Fibroblast of lung (primary cell): ENCODE measurements at regions not wholly inside any gene's neighbourhood (a gene's known extent, or its start where the extent isn't known, plus 50 kb on each side); places are given as distances from the start of the nearest gene placed in this dataset.

Experiments used
- DNase-seq, 2 donors: peaks; one replicate each; pipeline versions ENCODE4 v3.0.0 to v3.0.0-alpha.2; 2010; ENCODE audit warnings: low read depth in 2 of 2
- H2AFZ ChIP-seq: 2 replicates; pipeline ENCODE4 v1.5.1; 2012; ENCODE audit warnings: low read length, control low read depth, inconsistent platforms
- H3K27ac ChIP-seq: 2 replicates; pipeline ENCODE4 v1.5.1; 2011; ENCODE audit warnings: low read length, control low read depth; ENCODE audit not compliant: insufficient read depth
- H3K27me3 ChIP-seq: 2 replicates; pipeline ENCODE4 v1.5.1; 2011; ENCODE audit warnings: mild to moderate bottlenecking, low read length; ENCODE audit not compliant: control insufficient read depth, insufficient read depth
- H3K36me3 ChIP-seq: 2 replicates; pipeline ENCODE4 v1.5.1; 2011; ENCODE audit warnings: low read length; ENCODE audit not compliant: control insufficient read depth, insufficient read depth
- H3K4me1 ChIP-seq: 2 replicates; pipeline ENCODE4 v1.5.1; 2011; ENCODE audit warnings: low read length; ENCODE audit not compliant: control insufficient read depth, insufficient read depth; ENCODE audit errors: extremely low read depth
- H3K4me2 ChIP-seq: 2 replicates; pipeline ENCODE4 v1.5.1; 2011; ENCODE audit warnings: low read length, control low read depth; ENCODE audit not compliant: insufficient read depth; ENCODE audit errors: extremely low read depth
- H3K4me3 ChIP-seq, 4 experiments: fragments of 200-600 bp in 1 of 4; sonication (generic) in 1 of 4; replicated peaks in 1 of 4; 2 replicates each; pipeline ENCODE4 v1.5.1; 2011 to 2016; ENCODE audit warnings: low read length in 4 of 4, low read depth in 3 of 4, mild to moderate bottlenecking in 3 of 4, control low read depth in 2 of 4, inconsistent platforms in 1 of 4, mixed read lengths in 1 of 4; ENCODE audit not compliant: insufficient read depth in 1 of 4; ENCODE audit errors: control extremely low read depth in 1 of 4
- H3K79me2 ChIP-seq: 2 replicates; pipeline ENCODE4 v1.5.1; 2012; ENCODE audit warnings: mild to moderate bottlenecking, low read length, inconsistent platforms; ENCODE audit not compliant: control insufficient read depth, insufficient read depth
- H3K9ac ChIP-seq: 2 replicates; pipeline ENCODE4 v1.5.1; 2011; ENCODE audit warnings: mild to moderate bottlenecking, low read length, control low read depth; ENCODE audit not compliant: insufficient read depth
- H3K9me3 ChIP-seq: 2 replicates; pipeline ENCODE4 v1.5.1; 2012; ENCODE audit warnings: low read depth, low read length; ENCODE audit not compliant: control insufficient read depth, insufficient read depth
- H4K20me1 ChIP-seq: 2 replicates; pipeline ENCODE4 v1.5.1; 2011; ENCODE audit warnings: low read length; ENCODE audit not compliant: control insufficient read depth, insufficient read depth; ENCODE audit errors: extremely low read depth
- CTCF ChIP-seq, 2 donors: IDR thresholded peaks in 1 of 2; conservative IDR thresholded peaks in 1 of 2; 1 replicate in 1 of 2; 2 replicates in 1 of 2; pipeline ENCODE4 v1.5.1; 2011 to 2012; ENCODE audit warnings: low read length in 2 of 2, control low read depth in 1 of 2, inconsistent platforms in 1 of 2, low read depth in 1 of 2, mild to moderate bottlenecking in 1 of 2
- EZH2 ChIP-seq: IDR thresholded peaks from 2 replicates; pipeline ENCODE4 v1.5.1; 2012; ENCODE audit warnings: low read length, control low read depth, mild to moderate bottlenecking; ENCODE audit errors: missing control alignments

- H3K27me3 ChIP-seq: no peaks in the 10 kb centered on the region
- no peak overlapping the region for H3K27ac ChIP-seq
- H4K20me1 ChIP-seq: no peaks in the 10 kb centered on the region
- no peak overlapping the region for H3K4me3 ChIP-seq
- H3K9ac ChIP-seq: no peak overlapping the region
- H3K79me2 ChIP-seq: no peaks in the 10 kb centered on the region
- H2AFZ ChIP-seq: no peak overlapping the region
- no peaks in the 10 kb centered on the region for H3K36me3 ChIP-seq
- H3K4me2 ChIP-seq: no peak overlapping the region
- H3K4me1 ChIP-seq: no peaks in the 10 kb centered on the region
- no peaks in the 10 kb centered on the region for H3K9me3 ChIP-seq
- TF ChIP-seq EZH2 (no peak), CTCF (conservative IDR thresholded peaks at IDR 0.05 in 1 of 2, IDR thresholded peaks at IDR 0.05 in 1 of 2; ENCODE audit: low read depth in 1 of 2, low read length in 2 of 2) (no peak)
- DNase-seq: no peak
These were observed 246.6 kb downstream of the BCL11B start for GRCh38 chr14:99025418-99025817.

- no peak overlapping the region for H3K9ac ChIP-seq
- no peaks in the 10 kb centered on the region for H3K79me2 ChIP-seq
- no peak overlapping the region for H3K27ac ChIP-seq
- H3K4me2 ChIP-seq: no peak overlapping the region
- TF ChIP-seq CTCF (conservative IDR thresholded peaks at IDR 0.05 in 1 of 2, IDR thresholded peaks at IDR 0.05 in 1 of 2; ENCODE audit: low read depth in 1 of 2, low read length in 2 of 2) (no peak), EZH2 (no peak)
- DNase-seq: no peak
- H3K36me3 ChIP-seq: no peaks in the 10 kb centered on the region
- H3K4me1 ChIP-seq: no peaks in the 10 kb centered on the region
- H3K4me3 ChIP-seq: no peak overlapping the region
- no peaks in the 10 kb centered on the region for H3K9me3 ChIP-seq
- no peak overlapping the region for H2AFZ ChIP-seq
- no peaks in the 10 kb centered on the region for H3K27me3 ChIP-seq
- H4K20me1 ChIP-seq: no peaks in the 10 kb centered on the region
These were observed 245.5 kb downstream of the BCL11B start for GRCh38 chr14:99026471-99026870.

- TF ChIP-seq EZH2 (no peak), CTCF (conservative IDR thresholded peaks at IDR 0.05 in 1 of 2, IDR thresholded peaks at IDR 0.05 in 1 of 2; ENCODE audit: low read depth in 1 of 2, low read length in 2 of 2) (no peak)
- DNase-seq: no peak
- H2AFZ ChIP-seq: no peak overlapping the region
- H3K36me3 ChIP-seq: no peaks in the 10 kb centered on the region
- H3K9ac ChIP-seq: no peak overlapping the region
- no peak overlapping the region for H3K4me3 ChIP-seq
- H3K4me1 ChIP-seq: no peaks in the 10 kb centered on the region
- H3K27me3 ChIP-seq: no peaks in the 10 kb centered on the region
- no peak overlapping the region for H3K4me2 ChIP-seq
- H4K20me1 ChIP-seq: no peaks in the 10 kb centered on the region
- no peaks in the 10 kb centered on the region for H3K79me2 ChIP-seq
- no peaks in the 10 kb centered on the region for H3K9me3 ChIP-seq
- no peak overlapping the region for H3K27ac ChIP-seq
These were observed 244.0 kb downstream of the BCL11B start for GRCh38 chr14:99028041-99028440.
